MCF 10A (cell line): ENCODE measurements at regions not wholly inside any gene's neighbourhood (a gene's known extent, or its start where the extent isn't known, plus 50 kb on each side); places are given as distances from the start of the nearest gene placed in this dataset.
A peak's percentile ranks its signal among the peaks of the same experiment; 100 is the strongest.

ENCODE experiments used
- BruUV-seq: library from RNA; stranded (reverse); fragments of 400-500 nt; replicated peaks from 2 replicates; lab custom pipeline; 2021; lab: Mats Ljungman, UMichigan
- CTCF ChIA-PET: fragments of 300-600 bp; sonication (Branson Sonifier 250); formaldehyde crosslinking; extraction: SDS; loops from one replicate; lab custom pipeline; 2021; ENCODE audit warnings: antibody characterized with exemption, inconsistent platforms; lab: Yijun Ruan, JAX
- POLR2A ChIA-PET: fragments of 300-600, 350-650 bp; sonication (Branson Sonifier 250); formaldehyde crosslinking; extraction: SDS; loops from one replicate; lab custom pipeline; 2020; ENCODE audit warnings: antibody characterized with exemption, inconsistent platforms; lab: Yijun Ruan, JAX
- DNase-seq: peaks from one replicate; pipeline ENCODE4 v3.0.0-alpha.2; 2018; ENCODE audit not compliant: unreplicated experiment
- H3K27ac Mint-ChIP-seq: one replicate; pipeline ENCODE4 v1.8.0; 2022; ENCODE audit warnings: mild to moderate bottlenecking, low read depth, mixed read lengths; ENCODE audit not compliant: unreplicated experiment
- H3K27me3 Mint-ChIP-seq: one replicate; pipeline ENCODE4 v1.8.0; 2022; ENCODE audit warnings: mixed read lengths; ENCODE audit not compliant: insufficient read depth, unreplicated experiment
- H3K36me3 Mint-ChIP-seq: one replicate; pipeline ENCODE4 v1.8.0; 2022; ENCODE audit warnings: mild to moderate bottlenecking, moderate library complexity, mixed read lengths; ENCODE audit not compliant: insufficient read depth, unreplicated experiment
- H3K4me1 Mint-ChIP-seq: one replicate; pipeline ENCODE4 v1.8.0; 2022; ENCODE audit warnings: mixed read lengths; ENCODE audit not compliant: insufficient read depth, unreplicated experiment
- H3K4me3 Mint-ChIP-seq: one replicate; pipeline ENCODE4 v1.8.0; 2022; ENCODE audit warnings: mild to moderate bottlenecking, moderate library complexity, mixed read lengths; ENCODE audit not compliant: unreplicated experiment
- H3K9me3 Mint-ChIP-seq: one replicate; pipeline ENCODE4 v1.8.0; 2022; ENCODE audit warnings: mixed read lengths; ENCODE audit not compliant: unreplicated experiment
- intact Hi-C: fragments of 100-400 bp; cut with micrococcal nuclease; formaldehyde crosslinking; loops from 2 replicates; pipeline ENCODE4 v1.14.1; 2022
- TF ChIP-seq, protein P1 (sequence below): fragments of 200-600 bp; IDR thresholded peaks from one replicate; pipeline ENCODE4 v1.8.0; 2022; ENCODE audit warnings: antibody characterized with exemption, mild to moderate bottlenecking; ENCODE audit not compliant: unreplicated experiment

DNA sequence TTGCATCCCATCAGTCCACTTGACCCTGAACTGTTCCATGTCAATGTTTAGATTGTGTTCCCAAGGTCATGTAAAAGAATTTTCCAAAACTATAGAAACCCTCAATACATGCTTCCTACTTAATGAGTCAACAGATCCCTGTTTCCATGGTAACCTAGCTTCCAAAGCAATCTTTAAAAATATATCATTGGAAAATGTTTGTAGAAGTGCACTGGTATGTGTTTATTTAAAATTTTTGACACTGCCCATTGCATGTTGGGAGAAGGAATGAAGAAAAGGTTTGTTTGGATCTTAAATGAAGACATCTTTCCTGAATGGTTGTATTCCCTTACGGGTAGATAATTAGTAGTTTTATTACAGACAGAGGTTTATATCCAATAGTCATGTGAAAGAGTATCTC is 345.3 kb downstream of the GABRG1 start:
- Mint-ChIP-seq H3K9me3 (peaks cover 8% of the 10 kb centered on the region), H3K27ac (no peak overlapping the region), H3K4me1 (peaks cover 6% of the 10 kb centered on the region), H3K36me3 (no peaks in the 10 kb centered on the region), H3K4me3 (no peak overlapping the region), H3K27me3 (no peaks in the 10 kb centered on the region)
- ChIA-PET POLR2A (no interaction called here), CTCF (no interaction called here)
- BruUV-seq = no TSS peak
- TF ChIP-seq, protein P1, sequence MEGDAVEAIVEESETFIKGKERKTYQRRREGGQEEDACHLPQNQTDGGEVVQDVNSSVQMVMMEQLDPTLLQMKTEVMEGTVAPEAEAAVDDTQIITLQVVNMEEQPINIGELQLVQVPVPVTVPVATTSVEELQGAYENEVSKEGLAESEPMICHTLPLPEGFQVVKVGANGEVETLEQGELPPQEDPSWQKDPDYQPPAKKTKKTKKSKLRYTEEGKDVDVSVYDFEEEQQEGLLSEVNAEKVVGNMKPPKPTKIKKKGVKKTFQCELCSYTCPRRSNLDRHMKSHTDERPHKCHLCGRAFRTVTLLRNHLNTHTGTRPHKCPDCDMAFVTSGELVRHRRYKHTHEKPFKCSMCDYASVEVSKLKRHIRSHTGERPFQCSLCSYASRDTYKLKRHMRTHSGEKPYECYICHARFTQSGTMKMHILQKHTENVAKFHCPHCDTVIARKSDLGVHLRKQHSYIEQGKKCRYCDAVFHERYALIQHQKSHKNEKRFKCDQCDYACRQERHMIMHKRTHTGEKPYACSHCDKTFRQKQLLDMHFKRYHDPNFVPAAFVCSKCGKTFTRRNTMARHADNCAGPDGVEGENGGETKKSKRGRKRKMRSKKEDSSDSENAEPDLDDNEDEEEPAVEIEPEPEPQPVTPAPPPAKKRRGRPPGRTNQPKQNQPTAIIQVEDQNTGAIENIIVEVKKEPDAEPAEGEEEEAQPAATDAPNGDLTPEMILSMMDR = no peak
- intact Hi-C loops = no loop called here
- no peak for DNase-seq

DNA sequence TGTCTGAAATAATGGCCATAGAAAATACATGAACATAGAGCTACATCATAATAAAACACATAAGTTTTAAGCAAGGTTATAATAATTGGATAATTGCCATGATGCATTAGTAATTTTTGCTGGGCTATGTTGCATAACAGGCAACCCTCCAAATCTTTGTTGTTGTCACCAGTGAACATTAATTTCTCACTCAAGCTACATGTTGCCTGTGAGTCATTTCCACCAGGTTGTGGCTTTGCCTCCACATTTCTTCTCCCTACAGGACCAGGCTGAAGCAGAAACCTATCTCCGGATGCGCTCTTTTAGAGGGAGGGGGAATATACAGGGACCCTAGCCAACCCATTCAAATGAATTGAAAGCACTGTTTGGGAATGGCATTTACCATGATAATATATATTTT is 347.7 kb downstream of the GABRG1 start:
- TF ChIP-seq, protein P1 = no peak
- DNase-seq = peak; percentile 68
- Mint-ChIP-seq H3K4me3 (no peak overlapping the region), H3K4me1 (peaks cover 6% of the 10 kb centered on the region), H3K27me3 (no peaks in the 10 kb centered on the region), H3K36me3 (no peaks in the 10 kb centered on the region), H3K27ac (no peak overlapping the region), H3K9me3 (peaks cover 8% of the 10 kb centered on the region)
- POLR2A ChIA-PET = no interaction called here
- CTCF ChIA-PET = interaction anchor here (0.6 kb wide), 2 partner anchors 103 to 326 kb away, joined by 3 read pairs; no protein-coding TSS in a partner anchor
- no TSS peak for BruUV-seq
- intact Hi-C loops = no loop called here

DNA sequence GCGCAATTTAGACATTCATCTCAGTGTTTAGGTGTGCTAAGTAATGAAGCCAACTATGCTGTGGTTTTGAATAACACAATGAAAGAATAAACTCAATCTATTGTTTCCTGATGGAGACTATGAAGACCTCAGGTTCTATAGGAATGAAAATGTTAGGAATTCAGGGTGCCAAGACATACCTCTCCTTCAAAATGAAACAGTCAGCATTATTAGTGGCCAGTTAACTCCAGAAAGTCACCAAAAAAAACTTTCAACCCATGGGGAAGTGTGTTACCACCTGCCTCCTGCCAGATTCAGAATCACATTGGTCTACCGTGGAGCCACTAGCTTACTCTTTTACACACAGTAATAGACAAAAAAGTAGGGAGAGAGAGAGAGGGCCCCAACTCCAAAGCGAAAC is 352.9 kb downstream of the GABRG1 start:
- no peak for DNase-seq
- intact Hi-C loops = no loop called here
- Mint-ChIP-seq H3K4me1 (no peaks in the 10 kb centered on the region), H3K9me3 (no peaks in the 10 kb centered on the region), H3K27ac (no peak overlapping the region), H3K27me3 (no peaks in the 10 kb centered on the region), H3K36me3 (no peaks in the 10 kb centered on the region), H3K4me3 (no peak overlapping the region)
- TF ChIP-seq, protein P1 = no peak
- no TSS peak for BruUV-seq
- POLR2A ChIA-PET = no interaction called here
- CTCF ChIA-PET = no interaction called here

DNA sequence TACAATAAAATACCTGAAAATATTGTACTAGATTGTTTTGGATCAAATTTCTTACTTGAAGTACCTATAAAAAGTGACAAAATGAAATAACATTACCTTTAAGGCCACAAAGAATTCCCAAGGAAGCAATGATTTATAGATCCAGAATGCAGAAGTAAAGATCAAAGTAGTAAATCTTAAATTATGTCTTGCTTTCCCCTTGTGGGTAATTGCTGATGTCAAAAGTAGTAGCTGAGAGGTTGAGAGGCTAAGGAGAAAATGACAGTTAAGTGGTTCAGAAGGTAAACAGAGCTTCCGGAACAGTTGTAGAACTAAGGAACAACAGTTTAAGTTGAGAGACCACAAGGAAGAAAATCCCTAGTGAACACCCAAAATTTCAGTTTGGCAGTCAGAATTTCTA is 358.3 kb downstream of the GABRG1 start:
- ChIA-PET POLR2A (no interaction called here), CTCF (no interaction called here)
- intact Hi-C loops = no loop called here
- no peak overlapping the region for H3K27ac Mint-ChIP-seq
- H3K36me3 Mint-ChIP-seq = no peaks in the 10 kb centered on the region
- no peak overlapping the region for H3K4me3 Mint-ChIP-seq
- no peaks in the 10 kb centered on the region for H3K27me3 Mint-ChIP-seq
- peaks cover 8% of the 10 kb centered on the region for H3K9me3 Mint-ChIP-seq
- BruUV-seq = no TSS peak
- no peaks in the 10 kb centered on the region for H3K4me1 Mint-ChIP-seq
- TF ChIP-seq, protein P1 = no peak
- no peak for DNase-seq
